HG03457 (cell line): ENCODE measurements at regions not wholly inside any gene's neighbourhood (a gene's known extent, or its start where the extent isn't known, plus 50 kb on each side); places are given as distances from the start of the nearest gene placed in this dataset.
"Not testable (repeated sequence)": the region's sequence is repeated elsewhere in the genome, so short reads cannot be mapped to it uniquely, and the experiment has no call there.

Experiments
- ATAC-seq: cut with Tn5 transposase; IDR thresholded peaks from one replicate; pipeline ENCODE4 v1.9.1; 2021; ENCODE audit warnings: moderate number of reproducible peaks; ENCODE audit not compliant: unreplicated experiment

DNA sequence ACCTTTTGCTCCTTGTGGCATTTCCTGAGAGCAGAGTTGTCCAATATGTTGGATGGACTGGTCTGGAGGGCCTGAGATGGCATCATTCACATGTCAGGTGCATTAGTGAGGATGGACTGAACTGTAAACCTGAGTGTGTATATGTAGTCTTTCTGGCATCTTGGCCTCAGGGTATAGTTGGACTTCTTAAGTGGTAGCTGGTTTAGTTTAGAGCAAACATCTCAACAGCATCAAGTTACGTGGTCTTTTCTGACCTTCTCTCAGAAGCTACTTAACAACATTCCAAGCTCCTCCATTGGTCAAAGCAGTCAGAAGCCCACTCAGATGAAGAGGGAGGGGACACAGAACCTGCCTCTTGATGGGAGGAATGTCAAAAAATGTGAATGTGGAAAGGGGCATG lies 829.9 kb downstream of the METTL15 start:
- no peak for ATAC-seq

DNA sequence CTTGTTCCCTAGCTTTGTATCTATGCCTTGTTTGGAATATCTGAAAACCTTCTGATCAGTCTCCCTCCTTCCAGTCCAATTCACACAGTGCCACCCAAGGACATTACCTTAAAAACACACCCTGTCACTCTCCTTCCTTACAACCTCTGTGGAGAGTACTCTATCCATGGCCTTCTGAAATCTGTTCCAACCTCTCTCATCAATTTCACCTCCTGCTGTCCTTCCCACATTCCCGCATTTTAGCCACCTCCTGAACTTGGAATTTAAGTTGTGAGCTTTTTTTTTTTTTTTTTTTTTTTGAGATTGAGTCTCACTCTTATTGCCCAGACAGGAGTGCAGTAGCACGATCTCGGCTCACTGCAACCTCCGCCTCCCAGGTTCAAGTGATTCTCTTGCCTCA lies 824.8 kb downstream of the METTL15 start:
- no peak for ATAC-seq

DNA sequence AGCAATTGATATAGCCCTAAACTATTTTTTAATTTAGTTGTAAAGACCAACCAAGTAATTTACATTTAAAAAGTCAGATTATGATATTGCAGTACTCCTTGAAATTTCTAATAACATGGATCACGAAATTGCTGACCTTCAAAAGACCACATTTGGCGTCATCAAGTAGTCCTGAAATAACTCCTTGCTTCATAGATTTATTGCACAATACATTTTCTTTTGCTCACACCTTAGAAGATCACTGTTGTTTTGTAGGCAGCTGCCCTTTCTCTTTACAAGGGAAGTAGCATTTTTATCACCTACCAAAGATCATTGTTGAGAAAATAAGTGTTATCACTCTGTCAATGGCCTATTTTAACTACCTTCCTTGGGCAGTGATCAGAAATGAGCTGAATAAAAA lies 815.8 kb downstream of the METTL15 start:
- ATAC-seq = no peak

DNA sequence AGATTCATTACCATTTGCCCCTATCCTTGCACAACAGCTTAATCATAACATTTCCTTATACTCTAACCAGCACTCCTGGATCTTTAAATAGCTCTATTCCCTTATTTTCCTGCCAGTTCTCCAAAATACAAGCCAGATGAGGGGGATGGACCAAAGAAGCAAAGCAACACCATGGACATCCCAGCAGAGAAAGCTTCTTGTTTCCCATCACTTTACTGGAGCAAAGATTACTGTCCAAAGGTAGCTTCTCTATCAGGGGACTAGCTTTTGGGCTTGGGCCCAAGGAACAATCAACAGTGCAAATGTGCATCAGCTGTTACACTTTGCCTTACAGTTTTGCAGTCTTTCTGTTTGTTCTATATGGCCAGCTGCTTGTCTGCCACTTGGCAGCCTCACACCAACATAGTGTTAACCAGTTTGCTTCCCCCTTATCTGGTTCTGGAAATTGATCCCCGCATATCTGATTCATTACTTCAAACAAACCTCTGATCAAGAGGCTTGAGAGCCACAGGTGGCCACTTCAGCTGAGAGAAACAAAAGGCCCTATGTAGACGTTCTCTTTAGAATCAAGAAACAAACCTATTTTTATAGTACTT lies 814.3 kb downstream of the METTL15 start:
- ATAC-seq = no peak

DNA sequence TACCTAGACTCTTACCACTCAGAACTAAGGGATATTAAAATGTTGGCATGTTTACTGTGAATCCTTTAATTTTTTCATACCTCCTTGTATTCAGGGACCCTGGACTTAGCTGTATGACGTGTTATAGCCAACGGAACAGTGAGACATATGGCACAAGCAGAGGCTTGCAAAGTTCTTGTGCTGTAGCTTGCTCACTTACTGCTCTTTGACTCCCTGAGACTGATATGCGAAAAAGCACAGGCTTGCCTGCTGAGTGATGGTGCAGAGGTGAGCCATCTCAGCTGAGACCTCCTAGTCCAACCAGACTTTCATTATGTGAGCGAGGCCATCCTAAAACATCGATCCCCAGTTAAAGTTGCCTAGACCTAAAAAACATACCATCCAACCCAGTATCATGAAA lies 811.0 kb downstream of the METTL15 start:
- ATAC-seq = no peak

DNA sequence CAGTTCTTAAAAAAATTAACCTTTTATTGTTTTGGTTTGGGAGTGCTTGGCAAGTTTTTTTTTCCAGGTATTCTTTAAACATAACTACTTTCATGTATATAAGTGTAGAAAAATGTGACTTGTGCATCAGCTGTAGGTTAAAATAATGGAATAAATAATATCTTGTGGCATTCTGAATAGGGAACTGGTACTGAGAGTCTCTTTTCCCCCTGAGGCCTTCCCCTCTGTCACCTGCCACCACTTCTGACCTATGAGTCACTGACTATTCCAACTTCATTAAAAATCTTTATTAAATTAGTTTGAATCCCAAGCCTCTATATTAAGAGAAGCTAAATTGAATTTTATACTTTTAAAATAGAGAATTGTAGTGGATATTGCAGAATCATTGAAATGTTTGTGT lies 805.7 kb downstream of the METTL15 start:
- no peak for ATAC-seq

DNA sequence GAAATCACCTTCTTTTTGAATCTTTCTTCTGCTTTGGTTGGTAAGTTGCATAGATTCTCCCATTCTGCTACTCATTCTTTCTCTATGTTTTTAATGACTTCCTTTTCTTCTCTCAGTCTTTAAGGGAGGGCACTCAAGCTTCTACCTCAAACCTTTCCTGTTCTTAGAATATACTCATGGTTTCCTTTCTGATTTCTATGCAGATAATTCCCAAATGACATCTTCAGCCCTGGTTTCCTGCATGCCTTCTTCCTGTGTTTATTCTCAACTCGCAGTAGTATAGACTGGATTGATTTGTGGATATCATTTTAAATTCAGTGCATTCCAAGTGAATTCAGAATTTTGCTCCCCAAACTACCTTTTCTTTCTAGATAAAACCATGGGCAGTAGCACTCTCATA lies 803.6 kb downstream of the METTL15 start:
- no peak for ATAC-seq

DNA sequence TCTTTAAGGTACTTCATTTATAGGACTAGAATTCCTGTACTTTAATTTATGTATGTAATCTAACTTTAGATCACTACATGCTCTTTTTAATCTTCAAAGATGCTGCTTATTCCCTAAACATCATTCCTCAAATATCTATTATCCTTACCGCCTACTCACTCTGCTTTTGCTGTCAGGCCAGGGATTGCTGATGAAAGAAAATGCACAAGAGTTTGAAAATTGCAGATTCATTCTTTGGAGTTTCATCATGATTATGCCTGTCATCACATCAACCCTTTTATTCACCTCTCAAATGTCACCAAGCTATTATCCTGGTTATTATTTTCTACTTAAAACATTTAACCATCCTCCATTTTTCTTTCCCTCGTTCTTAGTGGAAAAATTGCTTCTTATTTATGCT lies 802.7 kb downstream of the METTL15 start:
- no peak for ATAC-seq

DNA sequence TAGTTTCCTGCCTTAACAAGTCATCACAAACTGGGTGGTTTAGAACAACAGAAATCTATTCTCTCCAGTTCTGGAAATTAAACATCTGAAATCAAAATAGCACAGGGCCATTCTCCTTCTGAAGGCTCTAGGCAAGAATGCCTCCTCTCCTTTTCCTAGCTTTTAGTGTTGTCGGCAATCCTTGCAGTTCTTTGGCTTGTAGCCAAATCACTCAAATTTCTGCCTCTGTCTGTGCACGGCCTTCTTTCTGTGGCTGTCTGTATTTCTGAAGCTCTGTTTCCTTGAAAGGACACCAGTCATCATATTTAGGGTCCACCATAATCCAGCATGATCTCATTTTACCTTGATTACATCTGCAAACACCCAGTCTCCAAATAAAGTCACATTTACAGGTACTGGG lies 795.5 kb downstream of the METTL15 start:
- ATAC-seq = no peak

DNA sequence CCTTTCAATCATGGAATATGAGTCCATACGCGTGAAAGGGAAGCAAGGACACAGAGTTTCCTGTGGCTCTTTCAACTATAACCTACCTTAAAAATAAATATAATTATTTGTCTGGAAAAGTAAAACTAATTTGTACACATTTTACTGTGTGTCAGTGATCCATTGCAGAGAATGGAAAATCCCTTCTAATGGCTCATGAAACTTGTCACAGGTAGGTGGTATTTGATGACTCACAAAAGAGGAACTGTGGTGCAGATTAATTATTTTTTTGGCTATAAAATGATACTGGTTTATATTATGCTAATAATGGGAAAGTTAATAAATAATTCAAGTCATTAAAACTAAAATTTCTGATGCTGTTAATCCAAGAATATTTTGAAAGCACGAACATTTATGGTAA lies 792.2 kb downstream of the METTL15 start:
- no peak for ATAC-seq

DNA sequence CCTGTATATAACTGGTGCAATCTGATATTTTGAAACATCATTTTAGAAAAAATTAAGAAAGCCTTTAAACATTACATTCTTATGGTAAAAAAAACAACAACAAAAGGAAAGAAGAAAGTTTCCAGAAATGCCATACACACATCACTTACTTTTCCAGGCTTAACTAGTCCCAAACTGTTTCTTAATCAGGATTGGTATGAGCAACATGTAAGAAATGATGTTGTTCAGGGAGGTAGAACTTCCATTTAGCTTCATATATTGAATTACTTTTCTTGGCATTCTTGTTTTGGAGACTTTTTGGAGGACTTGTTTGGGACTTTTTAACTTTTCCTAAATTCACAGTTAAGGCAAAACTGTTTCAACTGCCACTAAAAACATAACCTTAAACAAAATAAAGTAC lies 791.5 kb downstream of the METTL15 start:
- no peak for ATAC-seq

DNA sequence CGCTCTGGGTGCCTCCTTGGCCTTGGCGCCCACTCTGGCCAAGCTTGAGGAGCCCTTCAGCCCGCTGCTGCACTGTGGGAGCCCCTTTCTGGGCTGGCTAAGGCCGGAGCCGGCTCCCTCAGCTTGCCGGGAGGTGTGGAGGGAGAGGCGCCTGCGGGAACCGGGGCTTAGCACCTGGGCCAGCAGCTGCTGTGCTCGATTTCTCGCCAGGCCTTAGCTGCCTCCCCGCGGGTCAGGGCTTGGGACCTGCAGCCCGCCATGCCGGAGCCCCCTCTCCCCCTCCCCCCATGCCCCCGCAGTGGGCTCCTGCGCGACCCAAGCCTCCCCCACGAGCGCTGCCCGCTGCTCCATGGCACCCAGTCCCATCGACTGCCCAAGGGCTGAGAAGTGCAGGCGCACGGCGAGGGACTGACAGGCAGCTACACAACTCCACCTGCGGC lies 782.4 kb downstream of the METTL15 start:
- ATAC-seq = not testable (repeated sequence)

DNA sequence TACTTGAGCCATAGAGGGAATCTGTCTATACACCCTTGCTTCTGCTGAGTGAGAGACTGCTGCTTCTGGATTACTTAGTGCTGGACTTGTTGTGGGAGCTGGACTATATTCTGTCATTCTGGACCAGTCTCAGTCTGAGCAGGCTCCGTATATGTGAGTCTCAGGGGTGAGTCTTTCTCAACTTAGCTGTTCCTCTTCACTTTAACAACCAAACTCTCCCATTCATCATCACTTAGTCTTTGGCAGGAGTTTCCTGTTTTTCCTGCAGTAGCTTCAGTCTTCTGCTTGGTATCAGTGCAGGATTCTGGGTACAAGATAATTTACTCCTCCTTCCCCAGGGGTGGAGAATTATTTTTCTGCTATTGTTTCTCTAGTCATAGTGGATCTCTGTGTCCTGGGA lies 779.5 kb downstream of the METTL15 start:
- no peak for ATAC-seq

DNA sequence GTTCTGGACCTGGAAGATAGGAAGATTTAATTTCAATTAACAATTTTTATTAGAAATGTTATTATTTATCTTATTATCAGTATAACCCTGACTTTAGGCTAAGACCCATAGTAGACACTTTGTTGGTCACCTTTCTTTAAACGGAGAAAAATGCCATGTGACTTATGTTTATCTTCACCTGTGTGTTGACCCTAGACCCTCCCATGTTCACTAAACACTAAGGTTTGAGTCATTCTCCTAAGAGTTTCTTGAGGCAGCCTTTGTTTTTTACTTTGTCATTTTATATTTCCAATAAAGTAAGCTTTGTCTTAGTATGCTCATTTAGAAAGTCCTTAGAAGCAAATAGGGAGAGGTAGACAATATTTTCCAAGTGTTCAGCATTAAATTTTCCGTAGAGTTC lies 771.7 kb downstream of the METTL15 start:
- no peak for ATAC-seq

DNA sequence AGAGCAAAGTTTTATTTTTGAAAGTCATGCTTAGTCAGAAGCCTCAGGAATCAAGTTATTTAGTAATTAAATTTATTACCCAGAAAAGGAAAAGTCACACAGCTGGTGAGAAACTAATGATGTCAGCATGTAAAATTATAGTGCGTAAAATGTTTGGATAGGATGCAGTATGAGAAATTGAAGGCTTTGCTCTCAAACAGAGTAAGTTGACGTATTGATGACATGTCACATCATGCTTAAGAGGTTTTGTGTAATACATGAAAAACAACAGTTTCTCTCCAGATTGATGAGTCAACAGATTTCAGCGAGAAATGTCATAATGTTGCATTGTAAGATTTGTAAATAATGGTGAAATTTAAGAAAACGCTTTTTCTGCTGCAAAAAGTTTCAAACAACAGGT lies 769.8 kb downstream of the METTL15 start:
- no peak for ATAC-seq

DNA sequence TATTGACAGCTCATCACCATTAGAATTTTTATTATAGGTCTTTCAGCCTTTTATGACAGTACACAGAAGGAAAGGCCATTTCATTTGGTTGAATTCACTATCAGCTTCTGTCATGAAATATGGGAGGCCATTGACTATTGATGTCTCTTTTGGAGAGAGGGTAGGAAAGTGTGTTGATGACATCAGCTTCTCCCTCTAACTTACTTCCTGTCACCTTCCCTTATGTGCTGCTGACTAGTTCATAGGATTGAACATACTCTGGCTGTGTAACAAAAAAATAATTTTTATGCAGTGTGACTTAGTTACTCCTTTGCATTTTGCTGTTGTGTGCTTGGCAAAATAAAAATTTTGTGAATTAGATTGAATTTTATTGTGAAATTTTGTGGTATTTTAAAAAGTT lies 769.2 kb downstream of the METTL15 start:
- ATAC-seq = no peak

DNA sequence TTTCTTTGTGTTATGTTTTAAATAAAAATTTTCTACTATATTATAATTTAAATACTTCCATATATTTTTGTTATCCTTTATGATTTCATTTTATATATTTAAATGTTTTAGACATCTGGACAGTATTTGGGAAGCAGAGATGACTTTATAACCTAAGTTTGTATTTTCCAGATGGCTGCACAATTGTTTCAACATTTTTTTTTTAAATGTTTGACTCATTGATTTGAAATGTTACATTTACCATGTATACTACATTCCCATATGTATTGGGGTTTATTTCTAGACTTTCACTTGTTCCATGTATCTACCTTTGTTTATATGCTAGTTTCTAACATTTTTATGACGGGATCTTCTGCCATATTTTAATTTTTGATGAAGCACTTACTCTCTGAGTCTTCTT lies 766.5 kb downstream of the METTL15 start:
- no peak for ATAC-seq

DNA sequence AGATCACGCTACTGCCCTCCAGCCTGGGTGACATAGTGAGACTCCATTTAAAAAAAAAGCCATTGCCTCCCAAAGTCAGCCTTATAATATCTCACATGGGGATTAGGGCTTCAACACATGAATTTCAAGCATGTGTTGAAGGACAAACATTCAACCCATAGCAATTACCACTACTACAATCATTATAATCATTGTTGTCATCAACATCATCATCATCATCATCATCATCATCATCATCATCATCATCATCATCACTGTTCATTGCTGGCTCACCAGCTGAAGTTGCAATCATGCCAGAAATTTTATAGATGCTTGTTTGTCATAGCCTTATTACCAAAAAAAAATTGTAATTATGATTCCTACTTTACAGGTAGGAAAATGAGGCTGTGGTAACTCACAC lies 762.9 kb downstream of the METTL15 start:
- ATAC-seq = no peak

DNA sequence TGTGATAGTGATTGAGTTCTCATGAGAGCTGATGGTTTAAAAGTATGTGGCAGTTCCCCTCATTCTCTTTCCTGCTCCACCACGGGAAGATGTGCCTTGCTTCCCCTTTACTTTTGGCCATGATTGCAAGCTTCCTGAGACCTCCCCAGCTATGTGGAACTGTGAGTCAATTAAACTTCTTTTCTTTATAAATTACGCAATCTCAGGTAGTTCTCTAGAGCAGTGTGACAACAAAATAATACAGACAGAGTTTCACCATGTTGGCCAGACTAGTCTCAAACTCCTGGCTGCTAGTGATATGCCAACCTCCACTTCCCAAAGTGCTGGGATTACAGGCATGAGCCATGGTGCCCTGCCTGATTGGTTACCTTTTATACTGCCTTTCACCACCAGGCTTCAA lies 755.2 kb downstream of the METTL15 start:
- ATAC-seq = no peak

DNA sequence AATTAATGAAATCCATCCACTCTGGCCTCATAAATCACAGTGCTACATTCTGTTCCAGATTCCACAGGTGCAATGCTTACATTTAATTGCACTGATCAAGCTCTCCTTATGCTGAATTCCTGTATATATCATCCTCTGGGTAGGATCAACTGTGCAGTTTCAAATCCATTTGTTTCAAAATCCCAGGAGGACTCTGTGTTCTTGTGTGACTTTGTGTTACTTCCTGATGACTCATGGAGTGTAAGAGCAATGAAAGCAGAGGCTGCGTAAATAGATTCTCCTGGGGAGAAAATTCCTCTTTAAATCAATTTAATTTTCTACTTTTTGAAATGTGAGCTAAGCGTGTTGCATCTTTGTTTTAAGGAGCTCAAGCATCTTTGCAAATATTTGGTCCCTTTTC lies 752.7 kb downstream of the METTL15 start:
- no peak for ATAC-seq

DNA sequence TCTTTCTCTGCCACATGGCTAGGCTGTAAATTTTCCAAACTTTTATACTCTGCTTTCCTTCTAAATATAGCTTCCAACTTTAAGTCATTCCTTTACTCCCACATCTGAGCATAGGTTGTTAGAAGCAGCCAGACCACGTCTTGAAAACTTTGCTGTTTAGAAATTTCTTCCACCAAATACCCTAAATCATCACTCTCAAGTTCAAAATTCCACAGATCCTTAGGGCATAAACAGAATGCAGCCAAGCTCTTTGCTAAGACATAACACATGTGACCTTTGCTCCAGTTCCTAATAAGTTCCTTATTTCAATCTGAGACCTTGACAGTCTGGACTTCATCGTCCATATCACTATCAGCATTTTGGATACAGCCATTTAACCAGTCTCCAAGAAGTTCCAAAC lies 749.9 kb downstream of the METTL15 start:
- no peak for ATAC-seq

DNA sequence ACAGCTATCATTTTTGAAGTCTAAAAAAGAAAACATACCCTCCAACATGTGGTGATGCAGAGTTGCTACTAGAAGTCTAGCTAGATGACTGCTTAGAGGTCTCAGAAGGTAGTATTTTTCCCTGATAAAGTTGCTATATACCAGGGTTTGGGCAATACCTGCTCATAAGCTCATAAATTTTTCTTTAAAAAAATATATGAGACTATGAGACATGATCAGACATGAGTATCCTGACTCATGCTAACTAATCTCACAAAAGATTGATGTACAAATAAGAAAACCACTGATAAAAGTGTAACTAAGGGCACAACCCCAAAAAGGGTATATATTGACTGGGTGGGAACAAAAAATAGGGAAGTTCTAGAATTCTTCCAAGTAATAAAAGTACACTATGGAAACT lies 740.9 kb downstream of the METTL15 start:
- no peak for ATAC-seq

DNA sequence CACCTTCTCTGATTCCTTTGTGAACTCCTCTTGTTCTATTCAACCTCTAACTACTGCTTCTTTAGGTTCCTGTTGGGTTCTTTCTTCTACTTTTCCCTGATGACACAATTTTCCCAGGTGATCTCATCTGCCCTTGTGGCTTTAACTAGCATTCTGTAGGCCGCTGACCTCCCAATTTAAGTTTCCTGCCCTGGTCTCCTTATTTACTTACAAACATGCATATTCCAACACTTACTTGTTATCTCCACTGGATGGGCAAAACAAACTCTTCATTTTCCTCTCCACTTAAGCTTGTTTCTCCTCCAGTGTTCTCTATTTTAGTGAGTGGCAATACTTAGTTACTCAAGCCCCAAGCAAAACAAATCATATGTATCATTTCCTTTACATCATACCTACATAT lies 734.5 kb downstream of the METTL15 start:
- no peak for ATAC-seq

DNA sequence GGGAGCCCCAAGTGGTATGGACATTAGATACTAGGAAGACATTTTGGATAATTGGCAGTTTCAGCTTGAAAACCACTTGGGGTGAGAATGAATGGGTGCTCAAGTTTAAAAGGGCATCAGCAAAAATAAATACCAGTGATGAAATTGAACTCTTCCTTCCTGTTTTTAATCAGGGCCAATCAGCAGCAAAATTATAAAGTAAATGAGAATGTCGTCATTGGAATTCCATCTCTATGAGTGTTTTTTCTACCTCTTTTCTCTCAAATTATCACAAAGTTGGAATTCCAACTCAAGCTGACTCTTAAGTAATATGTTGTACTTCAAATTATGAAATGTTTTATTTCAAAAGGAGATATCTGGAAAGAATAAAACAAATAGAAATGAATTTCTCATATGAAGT lies 730.6 kb downstream of the METTL15 start:
- no peak for ATAC-seq
